Transverse colon (tissue), 4 donors: ENCODE measurements at regions not wholly inside any gene's neighbourhood (a gene's known extent, or its start where the extent isn't known, plus 50 kb on each side); places are given as distances from the start of the nearest gene placed in this dataset.
A peak's percentile ranks its signal among the peaks of the same experiment; 100 is the strongest.

ENCODE experiments used
- DNase-seq: peaks from one replicate; pipeline ENCODE4 v3.0.0-alpha.2; 2019
- H3K27ac ChIP-seq, 4 donors: fragments of 200-600 bp; sonication (generic); 2 replicates each; pipeline ENCODE4 v1.5.1; 2016 to 2018; ENCODE audit warnings: inconsistent platforms in 4 of 4
- H3K27me3 ChIP-seq: fragments of 200-600 bp; sonication (generic); 2 replicates; pipeline ENCODE4 v1.5.1; 2017; ENCODE audit warnings: inconsistent platforms
- H3K36me3 ChIP-seq, 4 donors: fragments of 200-600 bp; sonication (generic); 2 replicates each; pipeline ENCODE4 v1.5.1; 2017 to 2019; ENCODE audit warnings: inconsistent platforms in 4 of 4
- H3K4me1 ChIP-seq, 4 donors: fragments of 200-600 bp; sonication (generic); 2 replicates each; pipeline ENCODE4 v1.5.1; 2017 to 2020; ENCODE audit warnings: inconsistent platforms in 4 of 4
- H3K4me3 ChIP-seq, 4 donors: fragments of 200-600 bp; sonication (generic); 1 replicate in 1 of 4; 2 replicates in 3 of 4; pipeline versions ENCODE4 v1.5.1 to v1.6.1; 2017 to 2019; ENCODE audit warnings: inconsistent platforms in 4 of 4
- H3K9me3 ChIP-seq, 2 donors: fragments of 200-600 bp; sonication (generic); 2 replicates each; pipeline ENCODE4 v1.5.1; 2017 to 2019; ENCODE audit warnings: inconsistent platforms in 2 of 2
- EP300 ChIP-seq: sonication (generic); formaldehyde crosslinking; IDR thresholded peaks from one replicate; pipeline ENCODE4 v1.6.1; 2017; ENCODE audit warnings: antibody characterized with exemption, low read depth
- POLR2A ChIP-seq: fragments of 450-650 bp; IDR thresholded peaks from one replicate; pipeline ENCODE4 v1.6.1; 2016; ENCODE audit warnings: antibody characterized with exemption, mild to moderate bottlenecking, moderate library complexity
- POLR2AphosphoS5 ChIP-seq, 3 donors: sonication (generic); formaldehyde crosslinking; IDR thresholded peaks; one replicate each; pipeline ENCODE4 v1.6.1; 2016; ENCODE audit warnings: antibody characterized with exemption in 3 of 3
- WGBS, 2 donors: methylation state at CpG; one replicate each; pipeline ENCODE4 v1.1.5; 2018; ENCODE audit warnings: low coverage in 1 of 2; 5-methylcytosine and 5-hydroxymethylcytosine counted together
- in situ Hi-C, 4 donors: fragments of 200-750 bp; cut with MboI; loops; one replicate each; pipeline versions ENCODE4 v1.15.0 to v1.15.1; 2017; ENCODE audit warnings: low sequenced_read_pairs in 3 of 4, low pct_ligation_motif_present in 1 of 4, low pct_unique_long_range_greater_than_20kb in 1 of 4
- intact Hi-C: fragments of 100-400 bp; cut with DNase I; formaldehyde crosslinking; loops from one replicate; pipeline ENCODE4 v1.15.1; 2023; ENCODE audit warnings: low total_unique reads
- TF ChIP-seq, protein P1 (sequence below), 5 experiments: fragments of 200-600 bp in 3 of 5; fragments of 450-650 bp in 2 of 5; sonication (generic) in 3 of 5; IDR thresholded peaks; 1 replicate in 2 of 5; 2 replicates in 3 of 5; pipeline ENCODE4 v1.5.1; 2016 to 2017; ENCODE audit warnings: antibody characterized with exemption in 5 of 5, inconsistent platforms in 3 of 5, mild to moderate bottlenecking in 2 of 5, moderate library complexity in 1 of 5

DNA sequence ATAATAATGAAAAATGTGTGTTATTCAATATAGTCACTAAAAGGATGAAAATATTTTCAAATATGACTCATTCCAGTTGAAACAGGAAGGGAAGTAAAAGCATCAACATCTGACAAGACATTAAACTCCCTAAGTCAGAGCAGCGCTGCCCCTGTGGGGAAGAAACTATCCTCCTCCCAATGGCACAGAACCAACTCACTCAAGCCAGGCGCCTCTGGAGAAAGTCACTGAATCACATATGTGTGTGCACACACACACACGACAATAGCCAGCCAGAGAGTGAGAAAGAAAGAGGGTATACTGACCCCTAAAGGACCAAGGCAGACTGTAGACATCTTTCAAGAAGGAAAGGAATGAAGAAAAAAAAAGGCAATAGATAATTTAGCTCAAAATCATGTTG, 126.9 kb downstream of the SETD4 start:
- Histone ChIP-seq H3K4me1 (peaks cover 0 to 21% (median 7%) of the 10 kb centered on the region in 4 donors), H3K36me3 (no peaks in the 10 kb centered on the region), H3K4me3 (no peak overlapping the region), H3K27ac (peak overlapping the region; percentile 20 to 71 (median 60)), H3K27me3 (no peaks in the 10 kb centered on the region), H3K9me3 (no peaks in the 10 kb centered on the region)
- intact Hi-C loops (loop anchor here (10.0 kb wide), 1 partner anchor 91 kb away; no protein-coding TSS in a partner anchor), in situ Hi-C loops (loop anchor here in 2 of 4 donors (25.0 kb wide), 1 partner anchor 1046 kb away; no protein-coding TSS in a partner anchor)
- TF ChIP-seq, protein P1, sequence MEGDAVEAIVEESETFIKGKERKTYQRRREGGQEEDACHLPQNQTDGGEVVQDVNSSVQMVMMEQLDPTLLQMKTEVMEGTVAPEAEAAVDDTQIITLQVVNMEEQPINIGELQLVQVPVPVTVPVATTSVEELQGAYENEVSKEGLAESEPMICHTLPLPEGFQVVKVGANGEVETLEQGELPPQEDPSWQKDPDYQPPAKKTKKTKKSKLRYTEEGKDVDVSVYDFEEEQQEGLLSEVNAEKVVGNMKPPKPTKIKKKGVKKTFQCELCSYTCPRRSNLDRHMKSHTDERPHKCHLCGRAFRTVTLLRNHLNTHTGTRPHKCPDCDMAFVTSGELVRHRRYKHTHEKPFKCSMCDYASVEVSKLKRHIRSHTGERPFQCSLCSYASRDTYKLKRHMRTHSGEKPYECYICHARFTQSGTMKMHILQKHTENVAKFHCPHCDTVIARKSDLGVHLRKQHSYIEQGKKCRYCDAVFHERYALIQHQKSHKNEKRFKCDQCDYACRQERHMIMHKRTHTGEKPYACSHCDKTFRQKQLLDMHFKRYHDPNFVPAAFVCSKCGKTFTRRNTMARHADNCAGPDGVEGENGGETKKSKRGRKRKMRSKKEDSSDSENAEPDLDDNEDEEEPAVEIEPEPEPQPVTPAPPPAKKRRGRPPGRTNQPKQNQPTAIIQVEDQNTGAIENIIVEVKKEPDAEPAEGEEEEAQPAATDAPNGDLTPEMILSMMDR (IDR thresholded peaks at IDR 0.05), result no peak
- TF ChIP-seq POLR2AphosphoS5 (IDR thresholded peaks at IDR 0.05) (no peak), POLR2A (no peak), EP300 (no peak)
- peak; percentile 34 for DNase-seq
- WGBS, 2 donors, result 40 to 48% methylated on average over 3 of the region's 3 CpGs

DNA sequence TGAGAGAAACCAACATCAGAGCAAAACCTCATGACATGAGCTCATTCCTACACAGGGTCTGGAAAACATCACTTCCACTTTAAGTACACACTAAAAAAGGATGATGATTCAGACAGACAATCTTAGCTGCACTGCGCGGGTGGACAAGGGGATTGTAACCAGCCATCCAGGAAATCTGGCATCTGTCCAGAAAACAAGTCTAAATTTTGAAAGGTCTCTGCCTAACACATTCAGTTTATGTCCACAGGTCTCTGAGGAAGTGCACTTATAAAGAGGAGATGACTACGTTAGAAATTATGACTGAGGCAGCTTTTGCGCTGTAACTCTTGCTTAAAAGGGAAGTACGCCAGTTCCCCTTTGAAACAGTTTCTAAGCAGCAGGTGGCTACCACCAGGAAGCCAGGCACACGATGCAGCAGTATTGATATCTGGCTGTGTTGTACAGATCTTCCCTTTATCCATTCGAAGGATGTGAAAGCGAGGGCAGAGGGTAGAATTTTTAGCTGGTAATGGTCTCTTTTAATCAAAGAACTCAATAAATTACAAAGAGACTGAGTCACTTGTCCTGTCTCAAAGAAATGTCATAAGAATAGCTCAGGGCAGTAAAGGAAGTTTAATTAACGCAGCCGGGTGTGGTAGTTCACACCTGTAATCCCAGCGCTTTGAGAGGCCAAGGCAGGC, 128.0 kb downstream of the SETD4 start:
- intact Hi-C loops, result loop anchor here (10.0 kb wide), 1 partner anchor 92 kb away; no protein-coding TSS in a partner anchor

DNA sequence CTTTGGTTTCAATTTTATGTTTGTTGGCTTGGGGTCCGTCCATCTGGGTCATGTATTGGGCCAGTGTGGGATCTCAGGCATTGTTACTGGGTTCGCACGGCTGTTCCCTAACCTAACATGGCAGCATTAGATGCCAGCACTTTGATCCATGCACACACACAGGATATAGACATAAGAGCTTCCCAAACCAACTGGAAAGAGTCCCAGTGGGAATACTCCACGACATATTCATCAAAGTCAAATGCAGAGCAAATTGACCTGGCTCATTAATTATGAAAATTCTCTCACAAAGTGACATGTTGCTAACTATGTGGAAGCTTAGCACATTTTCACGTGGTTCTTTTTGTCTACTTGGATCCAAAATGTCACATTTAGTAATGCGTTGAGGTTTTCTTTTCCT, 130.4 kb downstream of the SETD4 start:
- in situ Hi-C loops (loop anchor here in 2 of 4 donors (25.0 kb wide), 1 partner anchor 1043 kb away; no protein-coding TSS in a partner anchor), intact Hi-C loops (loop anchor here (10.0 kb wide), 1 partner anchor 95 kb away; no protein-coding TSS in a partner anchor)
- TF ChIP-seq POLR2A (no peak), POLR2AphosphoS5 (IDR thresholded peaks at IDR 0.05) (no peak), EP300 (no peak)
- TF ChIP-seq, protein P1 (IDR thresholded peaks at IDR 0.05), result no peak
- 84 to 92% methylated on average over 2 to 6 of the region's 6 CpGs for WGBS, 2 donors
- H3K36me3 ChIP-seq, result no peaks in the 10 kb centered on the region
- H3K4me1 ChIP-seq, result peaks cover 0 to 23% (median 7%) of the 10 kb centered on the region in 4 donors
- H3K9me3 ChIP-seq, result no peaks in the 10 kb centered on the region
- DNase-seq, result no peak
- no peak overlapping the region for H3K27ac ChIP-seq
- H3K27me3 ChIP-seq, result no peaks in the 10 kb centered on the region
- no peak overlapping the region for H3K4me3 ChIP-seq

More for the DNA sequence above, 128.0 kb downstream of the SETD4 start:
- WGBS, 2 donors, result 3 to 14% methylated on average over 10 to 11 of the region's 11 CpGs
- in situ Hi-C loops, result loop anchor here in 2 of 4 donors (25.0 kb wide), 1 partner anchor 1045 kb away; no protein-coding TSS in a partner anchor
- DNase-seq, result peak; percentile 37
- no peaks in the 10 kb centered on the region for H3K27me3 ChIP-seq
- TF ChIP-seq EP300, result no peak
- TF ChIP-seq POLR2AphosphoS5 (IDR thresholded peaks at IDR 0.05), result peak; percentile 83 to 93 (median 88)
- peak overlapping the region; percentile 20 to 71 (median 60) for H3K27ac ChIP-seq
- peaks cover 0 to 21% (median 7%) of the 10 kb centered on the region in 4 donors for H3K4me1 ChIP-seq
- no peaks in the 10 kb centered on the region for H3K36me3 ChIP-seq
- H3K9me3 ChIP-seq, result no peaks in the 10 kb centered on the region
- no peak overlapping the region for H3K4me3 ChIP-seq

DNA sequence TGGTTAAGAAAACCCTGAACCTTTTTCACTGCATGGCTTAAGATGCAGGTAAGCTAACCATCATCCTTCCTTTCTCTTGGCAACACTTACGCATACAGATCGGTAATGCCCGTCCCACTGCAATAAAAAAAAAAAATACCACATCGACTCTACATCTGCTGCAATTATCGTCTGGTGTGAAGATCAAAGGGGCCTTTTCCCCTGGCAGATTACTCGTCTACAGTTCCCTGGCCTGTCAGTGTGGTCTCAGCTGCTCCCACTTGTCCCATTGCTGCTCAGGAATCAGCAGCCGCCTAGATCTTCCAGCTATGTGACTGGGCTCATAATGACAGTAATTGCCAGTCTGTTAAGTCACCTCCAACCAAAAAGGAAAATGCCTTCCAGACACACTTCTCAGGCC, 133.1 kb downstream of the SETD4 start:
- H3K4me3 ChIP-seq, result no peak overlapping the region
- no peaks in the 10 kb centered on the region for H3K27me3 ChIP-seq
- TF ChIP-seq, protein P1 (IDR thresholded peaks at IDR 0.05), result no peak
- TF ChIP-seq EP300, result no peak
- no peak for TF ChIP-seq POLR2AphosphoS5 (IDR thresholded peaks at IDR 0.05)
- TF ChIP-seq POLR2A, result no peak
- H3K36me3 ChIP-seq, result no peaks in the 10 kb centered on the region
- H3K9me3 ChIP-seq, result no peaks in the 10 kb centered on the region
- intact Hi-C loops, result no loop called here
- DNase-seq, result no peak
- 52 to 55% methylated on average over 5 to 7 of the region's 7 CpGs for WGBS, 2 donors
- H3K4me1 ChIP-seq, result peaks cover 0 to 8% (median under 1%) of the 10 kb centered on the region in 4 donors
- in situ Hi-C loops, result loop anchor here in 2 of 4 donors (25.0 kb wide), 1 partner anchor 1040 kb away; no protein-coding TSS in a partner anchor
- no peak overlapping the region for H3K27ac ChIP-seq
